Left renal pelvis (tissue), 4 donors: ENCODE measurements at regions not wholly inside any gene's neighbourhood (a gene's known extent, or its start where the extent isn't known, plus 50 kb on each side); places are given as distances from the start of the nearest gene placed in this dataset.
A peak's percentile ranks its signal among the peaks of the same experiment; 100 is the strongest.
"Not testable (repeated sequence)": the region's sequence is repeated elsewhere in the genome, so short reads cannot be mapped to it uniquely, and the experiment has no call there.

Experiments
- DNase-seq, 4 donors: peaks; one replicate each; pipeline ENCODE4 v3.0.0-alpha.2; 2013; ENCODE audit warnings: low read depth in 4 of 4, low spot score in 3 of 4

- DNase-seq, result no peak
Observed at GRCh38 chr11:101743828-101744227, 160.0 kb upstream of the TRPC6 start.

- DNase-seq, result no peak
Observed at GRCh38 chr11:101741479-101742175, 157.8 kb upstream of the TRPC6 start.

GRCh38 chr11:101741061-101741460, 157.3 kb upstream of the TRPC6 start:
- DNase-seq, result no peak

GRCh38 chr11:101738452-101738851, 154.6 kb upstream of the TRPC6 start:
- no peak for DNase-seq

GRCh38 chr11:101729406-101730078, 145.7 kb upstream of the TRPC6 start:
- DNase-seq, result no peak

GRCh38 chr11:101727451-101727850, 143.6 kb upstream of the TRPC6 start:
- DNase-seq, result no peak

- DNase-seq, result no peak
Observed at GRCh38 chr11:101726988-101727387, 143.2 kb upstream of the TRPC6 start.

- no peak for DNase-seq
Observed at GRCh38 chr11:101723371-101723770, 139.6 kb upstream of the TRPC6 start.

GRCh38 chr11:101721270-101721669, 137.5 kb upstream of the TRPC6 start:
- no peak for DNase-seq

GRCh38 chr11:101718402-101718801, 134.6 kb upstream of the TRPC6 start:
- DNase-seq, result no peak

- no peak for DNase-seq
Observed at GRCh38 chr11:101717619-101718018, 133.8 kb upstream of the TRPC6 start.

- DNase-seq, result no peak
Observed at GRCh38 chr11:101715281-101715680, 131.5 kb upstream of the TRPC6 start.

GRCh38 chr11:101707477-101707876, 123.7 kb upstream of the TRPC6 start:
- no peak for DNase-seq

- no peak for DNase-seq
Observed at GRCh38 chr11:101706541-101706940, 122.7 kb upstream of the TRPC6 start.

GRCh38 chr11:101705972-101706371, 122.2 kb upstream of the TRPC6 start:
- DNase-seq, result peak in 1 of 4 donors; percentile 21

- DNase-seq, result not testable (repeated sequence)
Observed at GRCh38 chr11:101694869-101695268, 111.1 kb upstream of the TRPC6 start.

- no peak for DNase-seq
Observed at GRCh38 chr11:101692980-101693379, 109.2 kb upstream of the TRPC6 start.

GRCh38 chr11:101686514-101686913, 102.7 kb upstream of the TRPC6 start:
- DNase-seq, result no peak

GRCh38 chr11:101668236-101668635, 84.4 kb upstream of the TRPC6 start:
- DNase-seq, result peak in 1 of 4 donors; percentile 21

GRCh38 chr11:101666916-101667315, 83.1 kb upstream of the TRPC6 start:
- no peak for DNase-seq

- no peak for DNase-seq
Observed at GRCh38 chr11:101661559-101661958, 77.8 kb upstream of the TRPC6 start.
